Kidney (tissue), 13 donors: ENCODE measurements at regions not wholly inside any gene's neighbourhood (a gene's known extent, or its start where the extent isn't known, plus 50 kb on each side); places are given as distances from the start of the nearest gene placed in this dataset.

Experiments used
- DNase-seq, 5 donors: peaks; one replicate each; pipeline ENCODE4 v3.0.0-alpha.2; 2013 to 2020
- FAIRE-seq: peaks from 2 replicates; lab custom pipeline; 2012; peaks lifted over from hg19 to GRCh38; lab: Jason Lieb, UNC
- H3K27ac ChIP-seq, 2 donors: one replicate each; pipeline ENCODE4 v1.7.0; 2013; ENCODE audit warnings: low read depth in 2 of 2, low read length in 2 of 2, inconsistent platforms in 1 of 2
- H3K27me3 ChIP-seq: one replicate; pipeline ENCODE4 v1.7.1; 2013; ENCODE audit warnings: low read length, inconsistent platforms; ENCODE audit not compliant: control insufficient read depth, insufficient read depth
- H3K36me3 ChIP-seq, 3 donors: one replicate each; pipeline versions ENCODE4 v1.7.0 to v1.7.1; 2013; ENCODE audit warnings: low read length in 3 of 3, control low read depth in 1 of 3, inconsistent platforms in 1 of 3; ENCODE audit not compliant: insufficient read depth in 3 of 3, control insufficient read depth in 2 of 3
- H3K4me1 ChIP-seq, 3 donors: one replicate each; pipeline versions ENCODE4 v1.7.0 to v1.7.1; 2013; ENCODE audit warnings: low read length in 3 of 3, inconsistent platforms in 1 of 3, low read depth in 1 of 3; ENCODE audit not compliant: control insufficient read depth in 2 of 3, insufficient read depth in 2 of 3
- H3K4me3 ChIP-seq, 3 donors: one replicate each; pipeline versions ENCODE4 v1.7.0 to v1.8.1; 2013; ENCODE audit warnings: low read length in 3 of 3, control low read depth in 1 of 3, inconsistent platforms in 1 of 3
- H3K9ac ChIP-seq, 3 donors: one replicate each; pipeline versions ENCODE4 v1.7.0 to v1.7.1; 2013; ENCODE audit warnings: low read length in 3 of 3, control low read depth in 1 of 3, inconsistent platforms in 1 of 3
- H3K9me3 ChIP-seq, 3 donors: one replicate each; pipeline versions ENCODE4 v1.7.0 to v1.7.1; 2013; ENCODE audit warnings: low read length in 3 of 3, control low read depth in 1 of 3, inconsistent platforms in 1 of 3; ENCODE audit not compliant: control insufficient read depth in 2 of 3, insufficient read depth in 1 of 3
- CTCF ChIP-seq: IDR thresholded peaks from 3 replicates; pipeline ENCODE4 v1.5.1; 2012; ENCODE audit warnings: mild to moderate bottlenecking, moderate library complexity, borderline replicate concordance; ENCODE audit not compliant: insufficient read depth; ENCODE audit errors: extremely low read depth
- intact Hi-C: fragments of 100-400 bp; cut with DNase I; formaldehyde crosslinking; loops from one replicate; pipeline ENCODE4 v1.11.1; 2022
- donor health status: control.
- donor health status: control.
- donor health status: control.
- donor health status: control.
- donor health status: control.
- donor health status: DM: yes; HTN: yes; CAD: no.
- donor health status: Normal renal cell carcinoma (clear cell type).

- H3K4me3 ChIP-seq, result no peak overlapping the region
- no peaks in the 10 kb centered on the region for H3K27me3 ChIP-seq
- intact Hi-C loops, result no loop called here
- peak in 2 of 5 donors; percentile 13 to 64 for DNase-seq
- H3K4me1 ChIP-seq, result no peaks in the 10 kb centered on the region
- TF ChIP-seq CTCF, result no peak
- no peak for FAIRE-seq
- H3K9me3 ChIP-seq, result no peaks in the 10 kb centered on the region
- H3K9ac ChIP-seq, result no peak overlapping the region
- no peak overlapping the region for H3K27ac ChIP-seq
- H3K36me3 ChIP-seq, result no peaks in the 10 kb centered on the region
Observed at GRCh38 chr2:66171530-66171929, 263.4 kb upstream of the MEIS1 start.

GRCh38 chr2:66170744-66171330, 264.1 kb upstream of the MEIS1 start:
- H3K4me1 ChIP-seq, result no peaks in the 10 kb centered on the region
- DNase-seq (no peak), FAIRE-seq (no peak)
- no peak overlapping the region for H3K27ac ChIP-seq
- H3K4me3 ChIP-seq, result no peak overlapping the region
- intact Hi-C loops, result no loop called here
- H3K36me3 ChIP-seq, result no peaks in the 10 kb centered on the region
- TF ChIP-seq CTCF, result no peak
- no peak overlapping the region for H3K9ac ChIP-seq
- H3K9me3 ChIP-seq, result no peaks in the 10 kb centered on the region
- no peaks in the 10 kb centered on the region for H3K27me3 ChIP-seq

- H3K4me1 ChIP-seq, result no peaks in the 10 kb centered on the region
- no peak overlapping the region for H3K27ac ChIP-seq
- no peaks in the 10 kb centered on the region for H3K36me3 ChIP-seq
- no peak overlapping the region for H3K9ac ChIP-seq
- intact Hi-C loops, result no loop called here
- no peak for DNase-seq
- TF ChIP-seq CTCF, result no peak
- H3K4me3 ChIP-seq, result no peak overlapping the region
- no peaks in the 10 kb centered on the region for H3K27me3 ChIP-seq
- FAIRE-seq, result no peak
- H3K9me3 ChIP-seq, result no peaks in the 10 kb centered on the region
Observed at GRCh38 chr2:66169076-66169475, 265.8 kb upstream of the MEIS1 start.

- Histone ChIP-seq H3K4me1 (no peaks in the 10 kb centered on the region), H3K4me3 (no peak overlapping the region), H3K36me3 (no peaks in the 10 kb centered on the region), H3K27me3 (no peaks in the 10 kb centered on the region), H3K9ac (no peak overlapping the region), H3K9me3 (no peaks in the 10 kb centered on the region), H3K27ac (no peak overlapping the region)
- no peak for FAIRE-seq
- intact Hi-C loops, result no loop called here
- no peak for TF ChIP-seq CTCF
- DNase-seq, result no peak
Observed at GRCh38 chr2:66164470-66164869, 270.5 kb upstream of the MEIS1 start.
